ENCODE measurements at regions not wholly inside any gene's neighbourhood (a gene's known extent, or its start where the extent isn't known, plus 50 kb on each side); places are given as distances from the start of the nearest gene placed in this dataset.

DNA sequence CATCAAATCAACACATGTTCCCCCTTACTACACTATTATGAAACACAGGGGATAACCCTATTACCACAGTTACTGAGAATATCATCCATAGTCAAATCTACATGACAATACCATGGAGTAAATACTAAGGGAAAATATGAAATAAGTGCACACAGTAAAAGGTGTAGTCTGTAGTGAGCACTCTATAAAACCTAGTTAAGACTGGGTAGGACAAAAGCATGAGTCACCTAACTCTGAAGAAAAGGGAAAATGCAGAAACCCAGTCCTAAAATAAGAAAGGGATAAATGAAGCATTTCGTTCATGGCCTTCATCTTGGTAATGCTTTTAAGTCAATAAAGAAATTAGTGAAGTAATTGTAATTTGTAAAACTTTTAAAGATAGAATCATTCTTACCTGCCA, 65.4 kb upstream of the ACVR2A start:
- intact Hi-C loops (cut with DNase I; ENCODE audit: low total_unique reads) = loop anchor here (5.0 kb wide), 1 partner anchor 1588 kb away; no protein-coding TSS in a partner anchor
- no peaks in the 10 kb centered on the region for H3K27me3 ChIP-seq
- no peak for DNase-seq (ENCODE audit: low spot score in 2 of 2)
- H3K4me3 ChIP-seq = no peak overlapping the region
- TF ChIP-seq POLR2AphosphoS5 (IDR thresholded peaks at IDR 0.05) (no peak), POLR2A (IDR thresholded peaks at IDR 0.05) (no peak)
- TF ChIP-seq, protein P1, sequence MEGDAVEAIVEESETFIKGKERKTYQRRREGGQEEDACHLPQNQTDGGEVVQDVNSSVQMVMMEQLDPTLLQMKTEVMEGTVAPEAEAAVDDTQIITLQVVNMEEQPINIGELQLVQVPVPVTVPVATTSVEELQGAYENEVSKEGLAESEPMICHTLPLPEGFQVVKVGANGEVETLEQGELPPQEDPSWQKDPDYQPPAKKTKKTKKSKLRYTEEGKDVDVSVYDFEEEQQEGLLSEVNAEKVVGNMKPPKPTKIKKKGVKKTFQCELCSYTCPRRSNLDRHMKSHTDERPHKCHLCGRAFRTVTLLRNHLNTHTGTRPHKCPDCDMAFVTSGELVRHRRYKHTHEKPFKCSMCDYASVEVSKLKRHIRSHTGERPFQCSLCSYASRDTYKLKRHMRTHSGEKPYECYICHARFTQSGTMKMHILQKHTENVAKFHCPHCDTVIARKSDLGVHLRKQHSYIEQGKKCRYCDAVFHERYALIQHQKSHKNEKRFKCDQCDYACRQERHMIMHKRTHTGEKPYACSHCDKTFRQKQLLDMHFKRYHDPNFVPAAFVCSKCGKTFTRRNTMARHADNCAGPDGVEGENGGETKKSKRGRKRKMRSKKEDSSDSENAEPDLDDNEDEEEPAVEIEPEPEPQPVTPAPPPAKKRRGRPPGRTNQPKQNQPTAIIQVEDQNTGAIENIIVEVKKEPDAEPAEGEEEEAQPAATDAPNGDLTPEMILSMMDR (IDR thresholded peaks at IDR 0.05) = no peak
- H3K36me3 ChIP-seq = no peaks in the 10 kb centered on the region
- H3K4me1 ChIP-seq = no peaks in the 10 kb centered on the region
- no peak overlapping the region for H3K27ac ChIP-seq
- no peaks in the 10 kb centered on the region for H3K9me3 ChIP-seq

DNA sequence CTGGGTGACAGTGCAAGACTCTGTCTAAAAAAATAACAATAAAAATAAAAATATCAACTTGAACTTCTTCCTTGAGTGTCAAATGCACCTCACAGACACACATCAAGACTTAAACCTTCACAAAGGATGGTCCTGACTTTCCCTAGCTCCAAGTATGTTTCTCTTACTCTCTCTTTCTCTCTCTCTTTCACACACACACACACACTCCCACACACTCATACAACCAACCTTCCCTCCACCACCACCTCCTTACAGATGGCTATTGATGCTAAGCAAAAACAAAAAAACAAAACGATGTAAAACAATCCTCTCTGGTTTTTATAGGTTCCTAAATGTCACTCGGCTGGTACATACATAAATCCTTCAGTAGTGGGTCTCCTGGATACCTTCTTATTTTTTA, 67.4 kb upstream of the ACVR2A start:
- Histone ChIP-seq H3K9me3 (no peaks in the 10 kb centered on the region), H3K4me1 (no peaks in the 10 kb centered on the region), H3K27me3 (no peaks in the 10 kb centered on the region), H3K27ac (no peak overlapping the region), H3K4me3 (no peak overlapping the region), H3K36me3 (no peaks in the 10 kb centered on the region)
- intact Hi-C loops (cut with DNase I; ENCODE audit: low total_unique reads) = loop anchor here (5.0 kb wide), 1 partner anchor 1590 kb away; no protein-coding TSS in a partner anchor
- DNase-seq (ENCODE audit: low spot score in 2 of 2) = no peak
- TF ChIP-seq, protein P1 (IDR thresholded peaks at IDR 0.05) = no peak
- TF ChIP-seq POLR2AphosphoS5 (IDR thresholded peaks at IDR 0.05) (no peak), POLR2A (IDR thresholded peaks at IDR 0.05) (no peak)

DNA sequence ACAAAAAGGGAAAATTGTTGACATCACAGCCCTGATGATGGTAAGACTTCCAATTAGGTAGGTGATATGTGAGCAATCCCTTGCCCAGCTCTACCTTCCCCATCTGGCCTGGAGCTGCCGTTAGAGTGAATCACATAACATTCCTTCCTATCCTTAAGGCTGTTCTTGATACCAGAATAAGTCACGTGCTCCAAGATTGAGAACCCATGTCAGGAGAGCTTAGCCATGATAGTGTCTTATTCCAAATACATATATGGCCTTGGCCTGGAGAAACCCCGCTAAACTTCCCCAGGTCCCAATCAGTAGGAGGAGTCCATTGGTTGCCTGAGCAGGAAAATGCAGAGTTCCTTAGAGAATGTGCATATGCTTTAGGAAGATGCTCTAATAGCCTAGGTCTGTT, 70.0 kb upstream of the ACVR2A start:
- intact Hi-C loops (cut with DNase I; ENCODE audit: low total_unique reads) = loop anchor here (5.0 kb wide), 1 partner anchor 1592 kb away; no protein-coding TSS in a partner anchor
- no peak for TF ChIP-seq POLR2AphosphoS5 (IDR thresholded peaks at IDR 0.05)
- TF ChIP-seq, protein P1 (IDR thresholded peaks at IDR 0.05) = no peak
- no peak for TF ChIP-seq POLR2A (IDR thresholded peaks at IDR 0.05)
- no peaks in the 10 kb centered on the region for H3K36me3 ChIP-seq
- no peak overlapping the region for H3K27ac ChIP-seq
- no peaks in the 10 kb centered on the region for H3K27me3 ChIP-seq
- no peaks in the 10 kb centered on the region for H3K9me3 ChIP-seq
- no peak for DNase-seq (ENCODE audit: low spot score in 2 of 2)
- no peak overlapping the region for H3K4me3 ChIP-seq
- H3K4me1 ChIP-seq = no peaks in the 10 kb centered on the region

DNA sequence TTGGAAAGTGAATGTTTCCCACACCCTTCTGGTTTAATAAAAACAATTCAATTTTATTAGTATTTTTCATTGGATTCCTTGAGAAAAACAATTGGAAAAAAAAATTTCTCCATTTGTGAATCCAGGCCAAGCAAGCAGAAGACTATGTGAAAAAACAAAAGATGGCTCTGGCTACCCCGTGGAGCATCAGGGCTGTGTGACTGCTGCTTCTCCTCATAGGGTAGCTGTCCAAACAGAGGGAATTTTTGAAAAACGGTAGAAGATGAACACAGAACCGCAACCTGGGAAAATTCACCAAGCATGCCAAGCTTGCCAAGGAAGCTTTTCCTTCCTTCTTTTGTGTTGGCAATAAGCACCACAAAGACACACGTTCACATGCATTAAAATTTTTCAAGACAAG, 71.3 kb upstream of the ACVR2A start:
- no peak for DNase-seq (ENCODE audit: low spot score in 2 of 2)
- Histone ChIP-seq H3K4me3 (no peak overlapping the region), H3K27me3 (no peaks in the 10 kb centered on the region), H3K36me3 (no peaks in the 10 kb centered on the region), H3K4me1 (no peaks in the 10 kb centered on the region), H3K9me3 (no peaks in the 10 kb centered on the region), H3K27ac (no peak overlapping the region)
- no peak for TF ChIP-seq POLR2A (IDR thresholded peaks at IDR 0.05)
- TF ChIP-seq POLR2AphosphoS5 (IDR thresholded peaks at IDR 0.05) = no peak
- TF ChIP-seq, protein P1 (IDR thresholded peaks at IDR 0.05) = no peak
- intact Hi-C loops (cut with DNase I; ENCODE audit: low total_unique reads) = no loop called here

DNA sequence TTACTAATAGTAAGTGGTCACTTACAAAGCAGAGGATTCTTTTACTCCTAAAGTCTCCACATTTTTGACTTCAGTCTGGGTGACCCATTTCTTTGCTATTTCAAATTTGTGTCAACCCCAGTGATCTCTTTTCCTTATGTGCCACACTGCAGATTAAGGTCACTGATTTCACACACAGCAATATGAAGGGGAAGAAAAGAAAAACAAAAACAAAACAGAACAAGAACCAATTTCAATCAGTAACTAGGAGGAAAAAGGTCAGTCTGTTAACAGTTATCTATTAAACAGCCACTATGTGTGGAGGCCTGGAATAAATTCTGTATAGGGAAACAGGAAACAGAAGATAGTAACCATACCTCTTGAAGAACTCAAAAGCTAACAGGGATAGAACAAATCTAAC, 72.0 kb upstream of the ACVR2A start:
- no peak for DNase-seq (ENCODE audit: low spot score in 2 of 2)
- intact Hi-C loops (cut with DNase I; ENCODE audit: low total_unique reads) = no loop called here
- H3K4me3 ChIP-seq = no peak overlapping the region
- H3K36me3 ChIP-seq = no peaks in the 10 kb centered on the region
- H3K27me3 ChIP-seq = no peaks in the 10 kb centered on the region
- H3K9me3 ChIP-seq = no peaks in the 10 kb centered on the region
- no peak overlapping the region for H3K27ac ChIP-seq
- no peaks in the 10 kb centered on the region for H3K4me1 ChIP-seq
- TF ChIP-seq POLR2A (IDR thresholded peaks at IDR 0.05) (no peak), POLR2AphosphoS5 (IDR thresholded peaks at IDR 0.05) (no peak)
- TF ChIP-seq, protein P1 (IDR thresholded peaks at IDR 0.05) = no peak
